ENCODE measurements at regions not wholly inside any gene's neighbourhood (a gene's known extent, or its start where the extent isn't known, plus 50 kb on each side); places are given as distances from the start of the nearest gene placed in this dataset.

- no peak for TF ChIP-seq ATF2 (IDR thresholded peaks at IDR 0.05; ENCODE audit: low read length)
These were observed 392.7 kb upstream of the ID4 start (continued) for GRCh38 chr6:19444481-19444880.

All from H1 (cell line).